ENCODE measurements at regions not wholly inside any gene's neighbourhood (a gene's known extent, or its start where the extent isn't known, plus 50 kb on each side); places are given as distances from the start of the nearest gene placed in this dataset.
"Not testable (repeated sequence)": the region's sequence is repeated elsewhere in the genome, so short reads cannot be mapped to it uniquely, and the experiment has no call there.

- intact Hi-C loops (cut with DNase I); DNase-seq (ENCODE audit: low spot score): not testable (repeated sequence)
Measured at GRCh38 chr17:20678424-20678823, 98.9 kb downstream of the CDRT15L2 start.

GRCh38 chr17:20681746-20682722 lies 102.5 kb downstream of the CDRT15L2 start:
- DNase-seq (ENCODE audit: low spot score); intact Hi-C loops (cut with DNase I): not testable (repeated sequence)

- intact Hi-C loops (cut with DNase I); DNase-seq (ENCODE audit: low spot score): not testable (repeated sequence)
Measured at GRCh38 chr17:20683651-20684229, 104.2 kb downstream of the CDRT15L2 start.

GRCh38 chr17:20684975-20685374 lies 105.5 kb downstream of the CDRT15L2 start:
- intact Hi-C loops (cut with DNase I): not testable (repeated sequence)

GRCh38 chr17:20687584-20687983 lies 108.1 kb downstream of the CDRT15L2 start:
- intact Hi-C loops (cut with DNase I); DNase-seq (ENCODE audit: low spot score): not testable (repeated sequence)

More at GRCh38 chr17:20684975-20685374, 105.5 kb downstream of the CDRT15L2 start:
- not testable (repeated sequence) for DNase-seq (ENCODE audit: low spot score)

GRCh38 chr17:20689170-20689749 lies 109.7 kb downstream of the CDRT15L2 start:
- DNase-seq (ENCODE audit: low spot score); intact Hi-C loops (cut with DNase I): not testable (repeated sequence)

- intact Hi-C loops (cut with DNase I); DNase-seq (ENCODE audit: low spot score): not testable (repeated sequence)
Measured at GRCh38 chr17:20692706-20693105, 113.2 kb downstream of the CDRT15L2 start.

GRCh38 chr17:20695871-20696270 lies 116.3 kb downstream of the CDRT15L2 start:
- DNase-seq (ENCODE audit: low spot score); intact Hi-C loops (cut with DNase I): not testable (repeated sequence)

- intact Hi-C loops (cut with DNase I); DNase-seq (ENCODE audit: low spot score): not testable (repeated sequence)
Measured at GRCh38 chr17:20698463-20699206, 119.1 kb downstream of the CDRT15L2 start.

GRCh38 chr17:20700528-20700927 lies 121.0 kb downstream of the CDRT15L2 start:
- intact Hi-C loops (cut with DNase I): not testable (repeated sequence)

GRCh38 chr17:20701366-20701765 lies 121.8 kb downstream of the CDRT15L2 start:
- intact Hi-C loops (cut with DNase I); DNase-seq (ENCODE audit: low spot score): not testable (repeated sequence)

More at GRCh38 chr17:20700528-20700927, 121.0 kb downstream of the CDRT15L2 start:
- not testable (repeated sequence) for DNase-seq (ENCODE audit: low spot score)

GRCh38 chr17:20702692-20703091 lies 123.2 kb downstream of the CDRT15L2 start:
- no peak for DNase-seq (ENCODE audit: low spot score)
- intact Hi-C loops (cut with DNase I): no loop called here

GRCh38 chr17:20703781-20704180 lies 124.3 kb downstream of the CDRT15L2 start:
- intact Hi-C loops (cut with DNase I): no loop called here
- no peak for DNase-seq (ENCODE audit: low spot score)

GRCh38 chr17:20705186-20705585 lies 125.7 kb downstream of the CDRT15L2 start:
- intact Hi-C loops (cut with DNase I): not testable (repeated sequence)

GRCh38 chr17:20706751-20707373 lies 127.3 kb downstream of the CDRT15L2 start:
- intact Hi-C loops (cut with DNase I): no loop called here
- no peak for DNase-seq (ENCODE audit: low spot score)

More at GRCh38 chr17:20705186-20705585, 125.7 kb downstream of the CDRT15L2 start:
- not testable (repeated sequence) for DNase-seq (ENCODE audit: low spot score)

GRCh38 chr17:20708821-20709220 lies 129.3 kb downstream of the CDRT15L2 start:
- DNase-seq (ENCODE audit: low spot score); intact Hi-C loops (cut with DNase I): not testable (repeated sequence)

GRCh38 chr17:20716481-20716880 lies 137.0 kb downstream of the CDRT15L2 start:
- DNase-seq (ENCODE audit: low spot score); intact Hi-C loops (cut with DNase I): not testable (repeated sequence)

- DNase-seq (ENCODE audit: low spot score): no peak
- intact Hi-C loops (cut with DNase I): no loop called here
Measured at GRCh38 chr17:20721171-20721570, 141.6 kb downstream of the CDRT15L2 start.

GRCh38 chr17:20724391-20724790 lies 144.9 kb downstream of the CDRT15L2 start:
- DNase-seq (ENCODE audit: low spot score); intact Hi-C loops (cut with DNase I): not testable (repeated sequence)
